HG03135 (cell line): ENCODE measurements at regions not wholly inside any gene's neighbourhood (a gene's known extent, or its start where the extent isn't known, plus 50 kb on each side); places are given as distances from the start of the nearest gene placed in this dataset.
"Not testable (repeated sequence)": the region's sequence is repeated elsewhere in the genome, so short reads cannot be mapped to it uniquely, and the experiment has no call there.

Experiments
- ATAC-seq: cut with Tn5 transposase; IDR thresholded peaks from one replicate; pipeline ENCODE4 v1.9.1; 2021; ENCODE audit warnings: mild to moderate bottlenecking, moderate library complexity; ENCODE audit not compliant: unreplicated experiment

DNA sequence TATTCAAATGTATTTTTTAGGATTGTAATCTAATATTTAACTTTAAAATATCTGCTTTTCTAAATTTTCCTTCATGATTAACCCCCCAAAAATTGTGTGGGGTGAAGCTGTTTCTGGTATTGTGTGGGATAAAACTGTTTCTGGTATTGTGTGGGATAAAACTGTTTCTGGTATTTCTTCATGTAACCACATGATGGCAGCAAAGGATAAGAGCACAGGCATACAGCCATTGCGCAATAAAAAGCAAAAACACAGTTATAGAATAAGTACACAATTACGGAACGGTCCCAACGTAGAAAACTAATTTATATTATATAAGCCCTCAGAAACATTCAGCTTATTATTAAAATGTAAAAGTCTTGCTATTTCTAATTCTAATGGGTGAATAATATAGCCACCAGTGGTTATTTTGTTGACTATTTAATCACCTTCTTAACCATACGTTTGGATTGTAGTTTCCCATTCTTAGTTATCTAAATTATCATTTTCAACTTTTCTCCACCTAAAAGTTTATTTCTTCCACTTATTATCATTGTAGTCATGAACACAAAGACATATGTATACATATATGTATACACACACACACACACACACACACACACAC lies 333.9 kb upstream of the FSTL5 start:
- peak; percentile 80 for ATAC-seq

DNA sequence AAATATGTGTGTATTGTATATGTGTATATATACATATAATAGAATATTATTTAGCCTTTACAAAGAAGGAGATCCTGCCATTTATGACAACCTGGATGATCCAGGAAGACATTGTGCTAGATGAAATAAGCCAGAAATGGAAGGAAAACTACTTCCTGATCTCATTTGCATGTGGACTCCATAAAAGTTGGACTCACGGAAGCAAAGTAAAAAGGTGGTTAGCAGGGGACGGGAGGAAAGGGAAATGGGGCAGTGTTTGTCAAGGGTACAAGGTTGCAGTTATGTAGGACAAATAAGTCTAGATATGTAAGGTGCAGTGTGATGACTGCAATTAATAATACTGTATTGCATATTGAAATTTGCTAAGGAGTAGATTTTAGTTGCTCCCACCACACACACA lies 331.1 kb upstream of the FSTL5 start:
- ATAC-seq = no peak

DNA sequence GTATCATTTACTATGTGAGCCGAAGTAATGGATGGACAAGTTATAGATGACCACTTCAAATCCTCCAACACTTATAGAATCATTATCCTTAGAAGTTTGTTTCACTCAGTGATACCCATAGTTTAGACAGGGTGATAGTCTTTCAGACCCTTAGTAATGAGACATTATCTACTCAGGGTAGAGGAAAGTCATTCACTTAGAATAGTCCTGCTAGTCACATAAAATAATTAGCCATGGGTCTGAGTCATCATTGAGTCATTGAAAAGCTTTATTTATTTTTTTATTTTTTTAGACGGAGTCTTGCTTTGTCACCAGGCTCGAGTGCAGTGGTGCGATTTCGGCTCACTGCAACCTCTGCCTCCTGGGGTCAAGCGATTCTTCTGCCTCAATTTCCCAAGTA lies 321.7 kb upstream of the FSTL5 start:
- no peak for ATAC-seq

DNA sequence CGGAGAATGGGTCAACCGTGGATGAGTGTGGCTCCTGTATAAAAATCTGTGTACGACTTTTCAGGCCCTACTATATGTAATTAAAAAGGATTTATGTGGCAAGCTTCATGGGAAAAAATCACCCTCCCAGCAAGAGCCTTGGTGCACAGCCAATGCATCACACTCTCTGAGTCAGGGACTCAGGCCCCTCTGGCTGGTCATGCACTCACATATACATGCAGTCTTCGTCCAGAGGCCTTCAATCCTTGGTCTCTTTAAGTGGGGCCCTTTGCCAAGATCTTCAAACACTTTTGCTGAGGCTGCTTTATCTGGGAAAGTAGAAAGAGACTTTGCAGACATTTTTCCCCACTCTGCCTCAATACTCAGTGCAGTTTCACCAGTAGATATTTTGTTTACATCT lies 311.4 kb upstream of the FSTL5 start:
- ATAC-seq = no peak

DNA sequence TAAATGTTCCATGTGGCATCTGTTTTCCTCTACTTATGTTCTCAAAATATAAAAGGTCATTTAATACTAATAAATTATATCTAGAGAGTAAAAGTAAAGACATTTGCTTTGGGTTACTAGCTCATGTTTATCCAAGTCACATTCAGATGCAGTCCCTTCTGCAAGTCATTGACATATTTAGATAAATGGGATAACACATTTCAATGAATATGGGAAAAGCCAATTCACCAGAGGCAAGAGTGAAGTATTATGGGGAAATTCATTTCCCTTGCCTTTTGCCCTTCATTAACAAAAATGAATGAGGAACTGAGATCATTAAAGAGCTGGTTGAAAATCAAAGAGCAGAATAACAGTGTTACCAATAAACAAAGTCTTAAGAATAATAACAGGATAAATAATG lies 306.2 kb upstream of the FSTL5 start:
- ATAC-seq = no peak

DNA sequence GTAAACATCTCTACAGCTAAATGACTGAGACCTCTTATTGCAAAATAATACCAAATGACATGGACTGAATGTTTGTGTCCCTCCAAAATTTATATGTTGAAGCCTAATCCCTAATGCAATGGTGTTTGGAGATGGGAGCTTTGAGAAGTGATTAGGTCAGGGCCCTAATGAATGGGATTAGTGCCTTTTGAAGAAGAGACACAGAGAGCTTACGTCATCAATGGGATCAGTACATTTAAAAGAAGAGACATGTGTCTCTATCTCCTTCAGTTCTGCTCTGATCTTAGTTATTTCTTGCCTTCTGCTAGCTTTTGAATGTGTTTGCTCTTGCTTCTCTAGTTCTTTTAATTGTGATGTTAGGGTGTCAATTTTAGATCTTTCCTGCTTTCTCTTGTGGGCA lies 301.6 kb upstream of the FSTL5 start:
- ATAC-seq = not testable (repeated sequence)

DNA sequence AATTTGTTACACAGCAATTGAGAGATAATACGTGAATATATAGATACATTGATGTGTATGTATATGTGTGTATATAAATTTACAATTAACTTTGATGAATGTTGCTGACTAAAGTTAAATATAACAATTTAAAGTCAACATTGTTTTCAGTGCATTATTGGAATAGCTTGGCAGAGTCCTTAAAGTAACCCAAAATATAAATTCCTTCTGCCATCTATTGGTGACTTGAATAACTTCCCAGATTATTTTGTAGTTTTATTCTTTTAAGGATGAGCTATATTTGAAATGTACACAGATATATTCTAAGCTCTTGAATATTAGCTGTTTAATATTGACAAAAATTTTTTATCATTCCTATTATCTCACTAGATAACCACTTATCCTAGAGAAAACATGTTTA lies 298.2 kb upstream of the FSTL5 start:
- ATAC-seq = no peak

DNA sequence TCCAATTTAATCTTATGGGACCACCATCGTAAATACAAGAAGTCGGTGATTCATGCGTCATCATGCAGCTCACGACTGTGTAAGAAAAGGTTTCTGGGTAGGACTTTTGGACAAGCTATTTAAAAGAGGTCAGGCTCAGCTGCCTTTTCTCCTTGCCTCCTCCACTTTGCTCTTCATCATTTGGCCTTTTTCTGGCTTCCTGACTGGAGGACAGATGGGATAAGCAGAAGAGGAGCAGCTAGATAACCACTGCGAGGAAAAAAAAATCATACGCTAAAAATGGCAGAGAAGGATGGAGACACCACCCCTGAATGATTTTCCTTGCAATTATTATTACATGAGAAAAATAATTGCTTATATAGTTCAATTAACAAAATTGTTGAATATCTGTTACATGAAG lies 294.3 kb upstream of the FSTL5 start:
- ATAC-seq = no peak

DNA sequence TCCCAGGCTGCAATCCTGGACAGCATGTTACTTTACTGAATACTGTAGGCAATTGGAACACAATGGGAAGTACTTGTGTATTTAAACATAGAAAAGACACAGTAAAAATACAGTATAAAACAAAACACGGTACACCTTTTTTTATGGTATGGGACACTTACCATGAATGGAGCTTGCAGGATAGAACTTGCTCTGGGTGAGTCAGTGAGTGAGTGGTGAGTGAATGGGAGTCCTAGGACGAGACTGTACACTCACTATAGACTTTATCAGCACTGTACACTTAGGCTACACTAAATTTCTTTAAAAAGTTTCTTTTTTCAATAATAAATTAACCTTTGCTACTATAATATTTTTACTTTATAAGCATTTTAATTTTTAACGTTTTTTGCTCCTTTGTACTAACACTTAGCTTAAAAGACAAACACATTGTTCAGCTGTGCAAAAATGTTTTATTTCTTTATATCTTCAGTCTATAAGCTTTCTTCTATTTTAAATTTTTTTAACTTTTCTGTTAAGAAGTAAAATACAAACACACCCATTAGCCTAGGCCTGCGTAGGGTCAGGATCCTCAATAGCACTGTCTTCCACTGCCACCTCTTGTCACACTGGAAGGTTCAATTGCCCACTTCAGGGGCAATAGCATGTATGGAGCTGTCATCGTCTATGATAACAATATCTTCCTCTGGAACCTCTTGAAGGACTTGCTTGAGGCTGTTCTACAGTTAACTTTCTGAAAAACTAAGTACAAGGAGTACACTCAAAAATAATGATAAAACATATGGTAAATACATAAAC lies 293.5 kb upstream of the FSTL5 start:
- ATAC-seq = no peak

DNA sequence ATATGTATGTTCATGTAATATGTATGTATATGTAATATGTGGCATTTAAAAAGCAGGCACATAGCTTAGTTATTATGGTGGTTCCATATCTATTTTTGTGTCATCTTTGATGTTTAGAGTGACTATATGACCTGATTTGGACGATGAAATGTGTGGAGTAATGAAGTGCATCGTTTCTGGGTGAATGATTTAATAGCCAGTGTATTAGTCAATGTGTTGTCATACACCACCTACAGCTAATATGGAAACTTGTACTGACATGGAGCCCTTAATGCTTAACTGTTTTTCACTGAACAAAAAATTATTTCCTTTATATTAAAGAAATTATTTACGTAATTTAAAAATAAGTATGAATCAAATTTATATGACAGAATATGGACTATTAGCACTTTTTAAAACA lies 292.3 kb upstream of the FSTL5 start:
- ATAC-seq = no peak

DNA sequence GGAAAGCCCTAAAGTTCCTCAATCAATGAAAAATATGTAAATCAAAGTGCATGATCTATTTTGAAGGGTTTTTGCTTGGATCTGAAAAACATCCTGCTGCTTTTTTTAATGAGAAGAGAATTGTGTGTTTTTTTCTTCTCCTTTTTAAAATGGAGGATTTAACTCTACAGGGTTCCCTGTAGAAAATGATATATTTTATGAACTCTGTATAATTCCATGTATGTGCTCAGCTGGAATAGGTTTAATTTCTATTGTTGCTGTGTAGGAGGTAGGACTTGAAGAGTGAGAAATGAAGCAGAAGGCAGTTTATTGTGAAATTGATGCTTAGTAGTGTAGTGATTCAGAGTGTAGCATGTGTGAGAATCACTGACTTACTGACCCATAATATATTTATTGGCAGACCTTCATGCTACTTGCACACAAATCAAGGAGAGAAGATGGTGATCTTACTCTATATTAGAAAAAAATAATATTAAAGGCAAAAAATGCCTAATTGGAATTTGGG lies 286.8 kb upstream of the FSTL5 start:
- no peak for ATAC-seq

DNA sequence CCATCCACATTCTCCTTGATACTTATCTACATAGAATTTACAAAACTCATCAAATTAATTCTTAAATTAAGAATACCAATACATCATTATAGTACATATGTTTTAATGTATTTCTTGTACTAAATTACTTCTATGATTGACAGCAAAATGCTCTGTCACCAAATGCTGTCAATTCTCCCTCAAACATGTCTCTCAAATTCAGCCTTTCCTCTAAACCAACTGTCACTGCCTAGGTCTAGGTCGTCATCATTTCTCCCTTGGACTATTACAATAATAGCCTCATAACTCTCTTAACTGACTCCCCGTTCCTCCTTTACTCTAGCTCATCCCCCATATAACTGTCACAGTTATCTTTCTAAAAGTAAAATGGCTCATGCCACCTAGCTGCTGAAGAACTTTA lies 279.7 kb upstream of the FSTL5 start:
- ATAC-seq = no peak

DNA sequence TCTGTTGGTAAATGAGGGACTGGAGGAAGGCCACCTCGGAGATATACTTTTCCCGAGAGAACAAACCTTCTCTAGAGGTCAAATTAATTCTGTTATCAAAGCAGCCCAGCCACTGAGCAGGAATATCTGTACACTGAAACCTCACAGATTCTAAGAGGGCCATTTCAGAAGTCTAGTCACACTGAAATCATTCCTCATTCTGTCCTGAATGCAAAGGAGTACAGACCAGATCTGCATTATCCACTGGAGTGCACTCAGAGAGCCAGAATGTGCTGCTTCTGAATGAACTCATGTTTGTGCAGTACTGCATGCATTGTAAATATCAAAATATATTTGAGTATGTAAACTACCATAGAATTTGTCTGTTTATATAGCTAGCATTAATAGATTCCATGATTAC lies 278.3 kb upstream of the FSTL5 start:
- ATAC-seq = no peak

DNA sequence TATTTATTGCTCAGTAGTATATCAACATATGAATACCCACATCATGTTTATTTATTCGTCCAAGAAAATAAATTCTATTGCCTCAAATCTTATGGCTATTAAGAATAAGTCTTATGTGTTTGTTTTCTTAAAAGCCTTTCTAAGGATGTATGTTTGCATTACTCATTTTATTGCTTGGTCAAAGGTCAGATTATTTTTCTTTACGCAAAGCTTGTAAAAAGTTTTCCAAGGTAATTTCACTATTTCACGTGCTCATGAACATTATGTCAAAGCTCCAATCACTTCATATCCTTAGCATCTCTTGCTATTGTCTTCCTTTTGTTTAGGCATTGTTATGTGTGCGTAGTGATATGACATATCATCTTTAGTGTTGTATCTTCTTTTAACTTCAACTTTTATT lies 258.5 kb upstream of the FSTL5 start:
- ATAC-seq = no peak

DNA sequence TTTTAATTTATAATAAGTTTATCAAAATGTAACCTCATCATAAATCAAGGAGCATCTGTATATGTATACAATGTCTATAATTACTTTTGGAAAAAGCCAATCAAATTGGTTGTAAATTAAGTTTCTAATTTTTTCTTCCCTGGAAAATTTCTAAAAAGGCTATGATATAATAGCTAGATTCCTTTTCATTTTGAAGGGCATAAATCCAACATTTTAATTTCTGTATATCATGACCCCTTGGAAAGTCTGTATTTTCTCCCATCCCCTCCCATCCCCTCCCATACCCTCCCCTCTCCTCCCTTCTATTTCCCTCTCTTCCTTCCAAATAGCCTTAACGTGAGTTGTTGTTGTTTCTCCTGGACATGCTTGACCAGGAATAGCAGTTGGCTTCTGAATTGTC lies 247.1 kb upstream of the FSTL5 start:
- no peak for ATAC-seq

DNA sequence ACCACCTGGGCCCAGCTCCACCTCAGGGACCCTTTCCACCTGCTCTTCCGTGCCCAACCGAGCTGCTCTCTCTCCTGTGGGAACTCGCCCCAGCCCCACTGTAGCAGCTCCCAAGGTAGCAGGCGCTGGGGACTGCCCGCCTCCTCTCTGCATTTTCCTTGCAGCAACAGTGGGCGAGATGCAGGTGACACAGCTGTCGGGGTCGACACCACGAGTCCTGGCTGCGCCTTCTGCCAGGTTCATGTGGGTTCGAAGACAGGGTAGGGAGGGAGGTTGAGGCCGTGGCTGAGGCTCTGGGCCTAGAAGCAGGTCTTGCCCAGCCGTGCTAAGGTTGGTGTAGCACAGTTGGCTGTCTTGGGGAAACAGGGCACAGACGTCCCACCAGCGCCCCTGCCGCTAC lies 245.2 kb upstream of the FSTL5 start:
- ATAC-seq = no peak

DNA sequence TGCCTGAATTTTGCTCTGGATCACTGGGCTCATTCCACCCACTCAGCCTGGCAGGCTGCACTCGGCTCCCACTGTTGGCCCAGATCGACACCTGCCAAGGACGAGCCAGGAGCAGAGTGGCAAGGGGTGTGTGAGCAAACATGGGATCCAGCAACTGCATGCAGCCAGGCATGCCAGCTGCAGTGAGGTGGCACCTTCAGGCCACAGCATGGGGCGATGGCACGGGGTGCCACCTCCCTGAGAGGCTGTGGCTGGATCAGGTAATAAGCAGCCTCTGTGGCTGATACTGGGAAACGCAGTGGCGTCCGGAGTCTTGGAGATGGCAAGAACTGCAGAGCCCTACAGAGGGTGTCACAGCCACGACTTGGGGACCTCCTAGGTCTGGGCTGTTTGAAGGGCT lies 244.5 kb upstream of the FSTL5 start:
- no peak for ATAC-seq

DNA sequence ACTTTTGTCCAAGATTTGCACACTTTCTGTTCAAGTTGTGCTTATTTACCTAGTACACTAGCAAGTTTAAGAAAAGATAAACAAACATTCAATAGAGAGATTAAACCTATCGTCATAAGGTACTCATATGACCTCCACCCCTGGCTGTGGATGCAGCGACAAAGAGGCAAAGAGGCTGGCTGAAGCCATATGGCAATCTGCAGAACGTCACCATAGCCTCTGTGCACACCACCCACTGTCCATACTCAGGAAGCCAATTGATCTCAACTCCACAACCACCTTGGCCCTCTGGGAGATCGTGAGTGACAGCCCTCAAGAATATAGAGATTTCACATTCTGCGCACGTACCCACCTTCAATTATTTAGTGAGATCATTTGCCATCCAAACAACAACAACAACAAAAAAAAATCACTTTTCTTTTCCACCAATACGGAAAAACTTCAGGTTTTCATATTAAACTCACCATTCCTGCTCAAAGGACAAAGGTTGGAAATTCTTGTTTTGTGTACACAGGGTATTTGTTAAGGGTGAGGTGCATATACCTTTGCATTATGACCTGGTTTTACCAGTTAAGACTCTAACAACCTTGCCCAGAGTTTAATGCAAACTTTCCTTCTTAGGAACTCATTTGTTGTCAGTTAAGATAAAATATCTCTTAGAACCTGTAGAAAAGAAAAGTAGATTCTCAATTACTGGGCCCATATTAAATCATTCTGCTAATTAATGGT lies 243.0 kb upstream of the FSTL5 start:
- ATAC-seq = no peak

DNA sequence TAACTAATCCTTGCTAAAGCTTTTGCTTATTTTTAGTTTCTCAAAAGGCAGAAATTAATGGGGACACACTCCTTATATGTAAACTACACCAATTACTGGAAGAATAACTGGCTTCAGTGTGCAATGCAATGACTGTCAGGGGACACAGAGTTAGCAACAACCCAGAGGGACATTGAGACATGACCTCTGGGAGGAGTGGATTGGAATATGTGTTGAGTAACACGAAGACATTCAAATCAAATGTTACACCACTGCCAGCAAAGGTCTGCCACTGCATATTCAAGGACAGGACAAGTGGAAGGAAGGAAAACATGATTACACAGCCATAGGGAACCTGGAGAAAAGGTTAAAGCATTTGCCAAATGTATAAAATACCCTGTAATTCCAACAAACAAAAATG lies 240.1 kb upstream of the FSTL5 start:
- ATAC-seq = no peak

DNA sequence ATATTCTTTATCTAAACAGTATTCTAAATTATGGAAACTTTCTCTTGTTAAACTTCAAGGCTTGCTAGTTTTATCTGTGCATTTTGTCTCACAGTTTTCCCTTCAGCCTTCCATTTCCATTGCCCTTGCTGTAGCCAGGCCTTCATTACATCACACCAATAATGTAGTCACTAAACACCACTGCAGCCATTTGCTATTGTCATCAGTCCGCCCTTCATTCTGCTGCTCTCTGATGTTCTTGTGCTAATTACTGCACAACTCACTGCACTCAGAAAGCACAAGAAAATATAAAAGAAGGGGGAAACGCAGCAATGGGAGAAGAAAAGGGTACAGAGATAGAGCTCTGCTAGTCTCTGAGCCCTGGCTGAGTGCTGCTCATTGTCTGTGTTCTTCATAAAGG lies 239.6 kb upstream of the FSTL5 start:
- ATAC-seq = no peak

DNA sequence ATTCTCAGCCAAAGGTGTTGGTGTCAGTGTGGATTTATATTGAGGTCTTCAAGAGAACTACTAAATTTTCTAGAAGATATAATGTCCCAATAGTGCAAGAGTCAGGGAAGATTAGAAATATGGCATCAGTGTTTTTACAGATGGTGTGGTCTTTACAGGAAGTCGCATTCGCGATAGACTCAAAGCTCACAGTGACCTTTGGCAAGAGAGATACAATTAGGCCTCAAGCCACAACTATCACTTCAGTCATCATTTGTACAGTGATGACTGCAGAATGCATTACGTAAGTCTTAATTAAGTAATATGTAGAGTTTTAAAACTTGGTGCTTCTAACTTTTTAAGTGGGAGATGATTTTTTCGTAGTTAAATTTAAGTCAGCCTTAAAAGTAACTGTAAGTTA lies 237.2 kb upstream of the FSTL5 start:
- no peak for ATAC-seq

DNA sequence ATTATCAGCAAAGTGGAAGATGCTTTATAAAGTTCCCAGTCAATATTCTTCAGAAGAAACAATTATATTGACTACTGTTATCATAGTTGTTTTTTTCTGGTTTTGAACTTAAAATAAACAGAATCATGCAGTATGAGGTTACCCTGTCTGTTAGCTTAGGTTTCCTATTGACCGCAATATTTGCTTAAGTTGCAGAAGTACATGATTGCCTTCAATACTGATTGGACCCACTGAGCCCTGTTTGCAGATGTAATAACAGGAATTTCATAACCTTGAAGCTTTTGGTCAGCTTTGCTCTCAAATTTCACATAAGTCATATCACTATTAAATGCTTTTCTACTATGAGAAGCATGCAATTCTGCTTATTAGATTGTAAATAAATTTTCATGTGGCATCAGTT lies 229.1 kb upstream of the FSTL5 start:
- no peak for ATAC-seq
